Panc1 (cell line): ENCODE measurements at regions not wholly inside any gene's neighbourhood (a gene's known extent, or its start where the extent isn't known, plus 50 kb on each side); places are given as distances from the start of the nearest gene placed in this dataset.

Experiments
- ATAC-seq: fragments of 200-7000 bp; cut with Tn5 transposase; 2 replicates; pipeline ENCODE4 v1.9.1; 2020; ENCODE audit warnings: mild to moderate bottlenecking, moderate library complexity
- BruUV-seq: library from RNA; stranded (reverse); fragments of 400-500 nt; replicated peaks from 2 replicates; lab custom pipeline; 2021; lab: Mats Ljungman, UMichigan
- CTCF ChIA-PET: fragments of 300-600 bp; sonication (Branson Sonifier 250); formaldehyde crosslinking; loops from one replicate; lab custom pipeline; 2022; ENCODE audit warnings: antibody characterized with exemption; lab: Charles Lee
- POLR2A ChIA-PET: fragments of 300-600 bp; sonication (Branson Sonifier 250); formaldehyde crosslinking; loops from one replicate; lab custom pipeline; 2022; ENCODE audit warnings: antibody characterized with exemption; lab: Charles Lee
- DNase-seq: peaks from one replicate; pipeline ENCODE4 v3.0.0-alpha.2; 2010; ENCODE audit warnings: low read depth, low spot score
- H3K27ac ChIP-seq: 2 replicates; pipeline ENCODE4 v1.5.1; 2011; ENCODE audit warnings: mild to moderate bottlenecking, low read length, inconsistent platforms
- H3K27me3 ChIP-seq: fragments of 200-500 bp; sonication (Bioruptor generic); 2 replicates; pipeline ENCODE4 v1.6.0; 2014; ENCODE audit warnings: low read length, inconsistent platforms; ENCODE audit not compliant: control insufficient read depth, insufficient read depth
- H3K36me3 ChIP-seq: fragments of 200-500 bp; sonication (Bioruptor generic); 2 replicates; pipeline ENCODE4 v1.5.1; 2014; ENCODE audit warnings: inconsistent platforms, mild to moderate bottlenecking, low read length, moderate library complexity; ENCODE audit not compliant: control insufficient read depth, insufficient read depth
- H3K4me1 ChIP-seq: 2 replicates; pipeline ENCODE4 v1.5.1; 2011; ENCODE audit warnings: inconsistent platforms, mild to moderate bottlenecking, low read length, moderate library complexity; ENCODE audit not compliant: control insufficient read depth, insufficient read depth
- H3K4me3 ChIP-seq, 2 experiments: 2 replicates each; pipeline ENCODE4 v1.5.1; 2011 to 2012; ENCODE audit warnings: low read depth in 2 of 2, low read length in 2 of 2, mild to moderate bottlenecking in 2 of 2, inconsistent platforms in 1 of 2, moderate library complexity in 1 of 2
- H3K9me3 ChIP-seq: fragments of 200-500 bp; sonication (Bioruptor generic); 2 replicates; pipeline ENCODE4 v1.5.1; 2014; ENCODE audit warnings: low read depth, mild to moderate bottlenecking, inconsistent platforms, low read length, moderate library complexity; ENCODE audit not compliant: control insufficient read depth, insufficient read depth
- CTCF ChIP-seq: fragments of 450-650 bp; IDR thresholded peaks from 2 replicates; pipeline ENCODE4 v1.5.1; 2017; ENCODE audit warnings: mild to moderate bottlenecking
- POLR2AphosphoS5 ChIP-seq: IDR thresholded peaks from 2 replicates; pipeline ENCODE4 v1.6.1; 2012; ENCODE audit warnings: mild to moderate bottlenecking, low read depth, low read length, moderate library complexity
- REST ChIP-seq, 2 experiments: IDR thresholded peaks; 2 replicates each; pipeline ENCODE4 v1.6.1; 2011 to 2012; ENCODE audit warnings: low read depth in 2 of 2, control low read depth in 1 of 2, low read length in 1 of 2, mild to moderate bottlenecking in 1 of 2, moderate library complexity in 1 of 2; ENCODE audit not compliant: insufficient read depth in 1 of 2
- SIN3A ChIP-seq: IDR thresholded peaks from 2 replicates; pipeline ENCODE4 v1.6.1; 2012; ENCODE audit warnings: low read depth, mild to moderate bottlenecking, low read length, moderate library complexity, borderline replicate concordance; ENCODE audit not compliant: insufficient read depth
- TCF7L2 ChIP-seq: IDR thresholded peaks from 2 replicates; pipeline ENCODE4 v1.6.1; 2011; ENCODE audit warnings: mild to moderate bottlenecking, low read depth, low read length, inconsistent platforms
- in situ Hi-C: cut with HindIII; loops from 2 replicates; pipeline ENCODE4 v1.10.0; 2016; ENCODE audit warnings: low sequenced_read_pairs, low pct_unique_long_range_greater_than_20kb
- intact Hi-C: fragments of 100-400 bp; cut with micrococcal nuclease; formaldehyde crosslinking; loops from one replicate; pipeline ENCODE4 v1.10.0; 2022; ENCODE audit not compliant: unreplicated experiment

DNA sequence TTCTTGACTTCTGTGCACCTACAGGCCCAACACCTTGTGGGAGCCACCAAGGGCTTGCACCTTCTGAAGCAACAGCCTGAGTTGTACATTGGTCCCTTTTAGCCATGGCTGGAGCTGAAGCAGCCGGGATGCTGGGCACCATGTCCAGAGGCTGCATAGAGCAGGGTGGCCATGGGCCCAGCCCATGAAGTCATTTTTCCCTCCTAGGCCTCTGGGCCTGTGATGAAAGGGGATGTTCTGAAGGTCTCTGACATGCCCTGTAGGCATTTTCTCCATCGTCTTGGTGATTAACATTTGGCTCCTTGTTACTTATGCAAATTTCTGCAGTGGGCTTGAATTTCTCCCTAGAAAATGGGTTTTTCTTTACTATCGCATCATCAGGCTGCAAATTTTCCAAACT is 83.1 kb upstream of the ACVR1 start:
- ATAC-seq: no peak
- POLR2A ChIA-PET: no interaction called here
- DNase-seq: no peak
- Histone ChIP-seq H3K4me1 (no peaks in the 10 kb centered on the region), H3K27me3 (no peaks in the 10 kb centered on the region), H3K9me3 (no peaks in the 10 kb centered on the region), H3K36me3 (no peaks in the 10 kb centered on the region), H3K4me3 (no peak overlapping the region), H3K27ac (no peak overlapping the region)
- intact Hi-C loops (no loop called here), in situ Hi-C loops (no loop called here)
- CTCF ChIA-PET: no interaction called here
- no TSS peak for BruUV-seq
- TF ChIP-seq POLR2AphosphoS5 (no peak), REST (IDR thresholded peaks at IDR 0.05; ENCODE audit: insufficient read depth in 1 of 2, low read depth in 2 of 2, low read length in 1 of 2) (no peak), SIN3A (no peak)

GRCh38 chr2:157957596-157957995 is 81.5 kb upstream of the ACVR1 start:
- H3K9me3 ChIP-seq: no peaks in the 10 kb centered on the region
- no peaks in the 10 kb centered on the region for H3K36me3 ChIP-seq
- DNase-seq: no peak
- CTCF ChIA-PET: no interaction called here
- no peak for ATAC-seq
- intact Hi-C loops: no loop called here
- no peak overlapping the region for H3K4me3 ChIP-seq
- no TSS peak for BruUV-seq
- H3K4me1 ChIP-seq: no peaks in the 10 kb centered on the region
- H3K27ac ChIP-seq: no peak overlapping the region
- POLR2A ChIA-PET: no interaction called here
- TF ChIP-seq CTCF (no peak), TCF7L2 (no peak), POLR2AphosphoS5 (no peak), REST (IDR thresholded peaks at IDR 0.05; ENCODE audit: insufficient read depth in 1 of 2, low read depth in 2 of 2, low read length in 1 of 2) (no peak)
- in situ Hi-C loops: no loop called here
- H3K27me3 ChIP-seq: no peaks in the 10 kb centered on the region
